ENCODE measurements at regions not wholly inside any gene's neighbourhood (a gene's known extent, or its start where the extent isn't known, plus 50 kb on each side); places are given as distances from the start of the nearest gene placed in this dataset.

GRCh38 chr2:58669998-58670397, 428.9 kb upstream of the FANCL start:
- no peak for DNase-seq (ENCODE audit: low read depth in 2 of 2)

DNA sequence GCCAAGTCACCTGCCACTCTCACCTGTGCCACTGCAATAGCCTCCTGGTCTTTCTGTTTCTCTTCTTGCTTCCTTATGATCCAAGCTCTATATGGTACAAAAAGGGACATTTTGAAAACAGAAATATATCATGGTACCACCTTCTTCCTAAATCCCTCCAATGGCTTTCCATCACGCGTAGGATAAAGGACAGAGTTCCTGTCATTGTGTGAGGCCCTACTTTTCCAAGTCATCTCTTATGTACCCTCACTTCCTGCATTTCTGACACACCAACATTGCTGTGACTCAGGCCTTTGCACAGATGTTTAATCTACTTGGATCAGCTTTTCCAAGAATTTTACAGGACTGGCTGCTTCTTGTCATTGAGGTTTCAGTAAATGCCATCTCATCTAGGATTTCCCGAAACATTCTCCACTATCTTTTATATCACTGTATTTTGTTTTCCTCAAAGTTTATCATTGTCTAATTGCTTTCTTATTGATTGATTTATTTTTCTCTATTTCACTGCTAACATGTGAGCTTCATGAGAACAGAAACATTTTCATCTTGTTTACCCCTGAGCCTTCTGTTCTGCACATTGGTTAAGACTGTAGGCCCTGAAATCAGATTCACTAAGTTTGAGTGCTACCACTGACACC, 426.1 kb upstream of the FANCL start:
- no peak for DNase-seq (ENCODE audit: low read depth in 2 of 2)

- DNase-seq (ENCODE audit: low read depth in 2 of 2): no peak
Observed at GRCh38 chr2:58666323-58666970, 425.3 kb upstream of the FANCL start.

GRCh38 chr2:58665154-58665553, 424.0 kb upstream of the FANCL start:
- DNase-seq (ENCODE audit: low read depth in 2 of 2): no peak

DNA sequence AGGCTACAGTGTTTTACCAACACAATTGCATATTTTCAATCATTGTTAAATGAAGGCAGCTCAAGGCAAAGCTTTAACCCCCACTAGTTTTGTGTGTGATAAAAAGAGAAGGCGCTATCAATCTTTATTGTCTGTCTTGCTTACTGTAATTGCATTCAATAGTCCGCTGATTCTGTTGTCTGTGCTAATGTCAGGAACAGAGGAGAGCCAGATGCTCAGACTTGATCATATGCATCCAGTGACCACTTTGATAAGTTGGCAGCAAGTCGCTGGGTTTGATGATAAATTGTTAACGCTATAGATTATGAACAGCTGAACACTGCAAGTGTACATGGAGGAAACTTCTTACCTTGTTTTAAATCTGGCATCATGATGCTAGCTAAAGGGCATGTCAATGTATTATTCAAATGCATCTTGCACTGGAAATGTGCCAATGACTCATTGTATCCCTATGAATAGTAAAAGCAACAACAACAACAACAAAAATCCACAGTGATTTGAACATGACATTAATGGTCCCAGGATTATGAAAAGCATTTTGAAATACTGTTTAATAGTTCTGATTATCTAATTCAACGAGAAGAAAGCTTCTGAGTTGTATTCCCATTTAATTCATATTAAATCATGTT, 423.5 kb upstream of the FANCL start:
- no peak for DNase-seq (ENCODE audit: low read depth in 2 of 2)

DNA sequence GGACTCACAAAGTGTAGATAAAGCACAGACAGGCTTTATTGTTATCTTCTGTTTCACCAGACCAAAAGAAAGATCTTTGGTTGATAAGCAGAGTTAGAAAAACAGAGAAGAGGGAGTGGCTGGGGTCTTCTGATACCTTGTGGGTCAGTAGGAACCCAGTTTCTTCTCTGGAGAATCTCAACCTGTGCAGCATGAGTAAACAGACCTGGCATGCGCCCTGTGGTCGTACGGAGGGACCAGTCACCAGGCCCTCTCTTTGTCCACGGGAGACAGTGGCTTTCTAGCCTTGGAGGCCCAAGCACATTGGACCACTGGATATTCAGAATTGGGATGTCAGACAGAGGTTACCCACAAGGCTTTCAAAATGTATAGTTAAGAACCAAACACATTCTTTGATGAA, 418.9 kb upstream of the FANCL start:
- DNase-seq (ENCODE audit: low read depth in 2 of 2): no peak

- no peak for DNase-seq (ENCODE audit: low read depth in 2 of 2)
Observed at GRCh38 chr2:58655152-58655551, 414.0 kb upstream of the FANCL start.

DNA sequence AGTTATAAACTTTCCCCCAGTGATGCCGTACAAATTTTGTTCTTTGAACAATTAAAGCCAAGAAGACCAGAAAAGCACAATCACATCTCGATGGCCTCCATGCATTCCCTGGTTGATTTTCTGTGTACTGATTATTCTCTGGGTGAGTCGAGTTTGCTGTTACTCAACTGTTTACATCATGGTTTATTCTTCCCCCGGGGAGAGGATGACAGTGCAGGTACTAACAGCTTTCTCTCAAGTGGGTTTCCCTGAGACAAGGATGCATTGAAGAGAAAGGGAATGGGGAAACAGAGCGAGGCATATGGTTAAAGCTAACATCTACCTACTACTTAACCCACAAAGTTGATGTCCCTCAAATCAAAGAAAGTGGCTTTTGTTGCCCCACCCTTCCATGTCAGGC, 410.8 kb upstream of the FANCL start:
- no peak for DNase-seq (ENCODE audit: low read depth in 2 of 2)

- no peak for DNase-seq (ENCODE audit: low read depth in 2 of 2)
Observed at GRCh38 chr2:58650781-58651180, 409.7 kb upstream of the FANCL start.

GRCh38 chr2:58649756-58650155, 408.6 kb upstream of the FANCL start:
- no peak for DNase-seq (ENCODE audit: low read depth in 2 of 2)

DNA sequence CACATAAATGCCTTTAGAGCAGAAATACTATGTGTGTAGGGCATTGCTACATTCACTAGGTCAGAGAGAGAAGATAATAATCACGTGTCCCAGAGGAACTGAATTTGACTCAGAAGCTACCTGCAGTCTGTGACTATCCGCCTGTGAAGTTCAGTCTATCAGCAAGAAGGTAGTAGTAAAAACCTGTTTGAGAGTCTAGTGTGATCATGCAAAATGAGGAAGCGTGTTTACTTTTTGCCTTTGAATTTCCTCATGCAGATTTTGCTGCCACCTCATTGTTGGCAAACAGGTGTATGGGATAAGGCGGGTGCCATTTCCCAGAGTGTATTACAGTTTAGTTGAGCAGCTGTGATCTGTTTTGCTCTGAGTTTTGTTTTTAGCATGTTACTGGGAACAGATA, 403.9 kb upstream of the FANCL start:
- DNase-seq (ENCODE audit: low read depth in 2 of 2): no peak

DNA sequence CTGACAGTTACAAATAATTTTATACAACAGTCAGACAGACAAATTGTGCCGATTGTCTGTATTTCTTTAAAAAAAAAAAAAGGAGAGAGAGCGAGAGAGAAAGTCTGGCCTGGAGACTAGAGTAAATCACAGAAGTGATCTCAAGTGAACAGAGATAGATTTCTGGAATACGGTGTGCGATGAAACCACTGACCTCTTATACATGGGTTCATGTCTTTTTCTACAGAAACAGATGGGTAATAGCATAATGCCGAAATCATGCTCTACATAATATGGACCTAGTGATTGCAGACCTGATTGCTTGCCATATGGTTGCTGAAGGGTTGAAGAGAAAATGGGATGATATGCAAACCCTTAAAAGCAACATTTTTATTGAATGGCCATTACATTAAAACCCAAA, 403.3 kb upstream of the FANCL start:
- DNase-seq (ENCODE audit: low read depth in 2 of 2): no peak

DNA sequence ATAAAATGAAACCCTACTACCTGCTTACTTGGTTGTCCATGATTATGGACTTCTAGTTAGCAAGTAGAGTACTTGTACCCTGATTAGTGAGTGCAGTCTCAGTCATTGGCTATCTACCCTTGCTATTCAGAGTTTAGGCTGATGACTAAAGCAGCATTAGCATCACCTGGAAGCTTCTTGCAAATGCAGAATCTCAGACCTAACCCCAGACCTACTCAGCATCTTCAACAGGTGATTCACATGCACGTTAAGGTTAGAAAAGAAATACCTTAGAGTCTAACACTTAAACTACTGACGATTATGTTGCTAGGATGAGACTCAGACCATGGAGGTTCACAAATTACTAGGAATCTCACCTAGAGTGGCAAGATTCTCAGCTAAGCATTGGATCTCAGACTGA, 399.9 kb upstream of the FANCL start:
- DNase-seq (ENCODE audit: low read depth in 2 of 2): no peak

DNA sequence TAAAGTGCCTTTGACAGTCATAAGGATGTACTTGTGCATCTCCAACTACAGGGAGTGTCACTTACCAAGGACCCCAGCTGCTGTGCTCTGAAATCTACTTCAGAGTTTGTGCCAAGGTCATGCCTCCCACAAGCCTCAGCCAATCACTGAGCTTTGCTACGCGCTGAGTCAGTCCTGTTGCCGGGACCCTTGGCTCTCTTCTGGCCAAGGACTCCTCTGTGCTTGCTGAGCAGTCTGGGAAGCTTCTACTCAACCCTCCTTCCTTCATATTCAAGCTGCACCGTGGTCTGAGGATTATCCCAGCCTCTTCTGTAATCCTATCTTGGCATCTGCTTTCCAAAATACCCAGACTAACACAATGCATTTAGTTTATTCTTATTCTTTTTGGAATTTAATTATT, 398.9 kb upstream of the FANCL start:
- no peak for DNase-seq (ENCODE audit: low read depth in 2 of 2)

GRCh38 chr2:58638256-58638805, 397.2 kb upstream of the FANCL start:
- no peak for DNase-seq (ENCODE audit: low read depth in 2 of 2)

DNA sequence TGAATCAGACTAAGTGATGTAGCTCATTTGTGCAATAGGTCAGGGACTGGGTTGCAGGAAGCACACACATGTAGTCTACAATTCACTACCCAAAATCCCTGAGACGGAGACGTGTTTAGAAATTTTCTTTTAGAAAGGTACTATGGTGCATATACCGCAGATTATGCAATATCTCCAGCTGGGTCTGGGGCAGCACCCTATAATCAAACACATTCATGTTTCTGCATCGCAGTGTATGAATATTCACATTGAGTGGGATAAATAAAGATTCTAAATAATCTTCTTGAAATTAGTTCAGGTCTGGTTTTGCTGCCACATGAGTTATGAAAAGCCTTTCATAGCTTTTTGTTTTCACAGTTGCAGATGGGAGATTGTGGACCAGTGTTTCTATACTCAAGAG, 395.7 kb upstream of the FANCL start:
- no peak for DNase-seq (ENCODE audit: low read depth in 2 of 2)

DNA sequence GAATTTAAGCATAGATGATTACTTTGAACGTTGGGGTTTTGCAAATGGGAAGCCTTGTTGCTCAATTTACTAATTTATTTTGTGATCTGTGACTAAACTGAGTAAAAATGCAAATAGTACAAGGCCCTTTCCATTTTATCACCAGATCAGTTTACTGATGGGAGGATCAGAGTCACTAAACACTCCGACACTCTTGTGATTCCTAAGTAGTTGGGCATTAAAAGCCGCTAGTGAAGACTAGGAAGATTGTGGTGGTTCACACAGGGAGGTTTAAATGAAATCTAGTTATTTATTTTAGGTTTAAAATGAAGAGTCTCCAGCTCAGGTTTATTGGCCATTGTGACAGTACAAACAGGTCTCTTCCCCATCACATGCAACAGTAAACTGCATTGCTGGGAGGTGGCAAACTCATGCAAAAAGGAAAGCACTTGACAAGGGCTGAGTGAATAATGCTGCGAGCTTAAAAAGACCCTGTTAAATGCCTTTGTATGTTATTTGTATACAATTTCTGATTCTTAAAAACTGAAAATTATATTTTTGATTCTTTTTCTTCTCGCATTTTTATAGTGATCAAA, 394.8 kb upstream of the FANCL start:
- DNase-seq (ENCODE audit: low read depth in 2 of 2): no peak

DNA sequence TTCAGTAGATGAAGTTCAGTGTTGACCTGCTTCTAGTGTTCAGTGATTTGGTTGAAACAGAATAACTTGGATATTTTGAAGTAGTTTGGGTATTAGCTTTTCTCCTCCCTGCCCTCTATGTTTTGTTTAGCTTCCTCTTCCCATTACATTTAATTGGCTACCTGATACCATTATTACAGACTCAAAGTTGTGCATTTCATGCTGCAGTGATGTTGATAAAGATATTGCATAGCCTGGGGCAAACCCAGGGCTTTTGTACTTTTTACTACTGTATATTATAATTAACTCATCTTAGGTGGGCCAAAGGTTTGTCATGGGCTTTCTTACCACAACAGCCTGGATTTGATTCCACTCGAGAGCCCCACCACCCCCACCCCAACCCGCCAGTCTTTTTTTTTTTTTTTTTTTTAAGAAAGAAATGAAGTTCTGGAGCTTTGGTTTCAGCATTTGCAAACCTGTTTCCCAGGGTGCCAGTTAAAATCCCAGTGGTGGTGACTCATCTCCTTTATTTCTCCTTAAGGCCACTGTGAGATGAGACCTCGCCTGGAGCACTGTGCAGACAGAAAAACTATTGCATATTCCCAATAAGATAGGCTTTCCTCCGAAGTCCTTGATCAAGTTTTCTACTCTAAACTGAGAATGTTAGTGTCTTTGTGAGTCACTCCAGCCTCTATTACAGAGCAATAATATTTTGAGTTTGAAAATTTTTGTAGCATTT, 393.7 kb upstream of the FANCL start:
- DNase-seq (ENCODE audit: low read depth in 2 of 2): no peak

DNA sequence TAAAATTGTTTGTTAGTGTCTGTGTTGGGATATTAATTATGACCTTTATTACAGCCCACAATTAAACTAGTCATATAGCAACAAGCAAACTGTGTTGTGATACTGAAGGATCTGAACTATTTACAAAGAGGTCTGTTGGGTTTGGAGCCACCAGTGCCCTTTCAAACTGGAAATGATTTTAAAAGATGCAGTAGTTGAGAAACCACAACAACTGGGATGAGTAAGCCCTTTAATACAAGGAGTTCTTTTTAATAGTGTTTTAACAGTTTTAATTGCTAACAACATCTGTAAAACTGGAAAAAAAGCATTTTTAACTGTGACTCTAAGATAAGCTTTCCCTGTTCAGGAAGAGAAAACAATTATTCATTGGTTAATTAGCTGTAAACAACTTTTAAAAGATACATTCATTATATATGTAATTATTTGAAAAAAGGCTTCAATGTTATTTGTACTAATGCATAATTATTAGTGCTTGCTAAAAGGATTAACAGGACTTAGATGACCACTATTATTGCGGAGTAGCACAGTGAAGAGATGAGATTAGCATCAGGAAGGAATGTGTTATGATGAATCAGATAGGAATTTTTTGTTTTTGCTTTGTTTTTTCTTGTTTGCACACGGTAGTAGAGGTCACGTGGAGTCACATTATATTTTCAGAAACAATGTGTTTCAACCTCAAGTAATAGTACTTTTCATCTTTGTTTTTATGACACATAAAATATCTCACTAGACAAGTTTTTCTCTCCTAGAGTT, 392.7 kb upstream of the FANCL start:
- DNase-seq (ENCODE audit: low read depth in 2 of 2): no peak

GRCh38 chr2:58631986-58632385, 390.9 kb upstream of the FANCL start:
- no peak for DNase-seq (ENCODE audit: low read depth in 2 of 2)

GRCh38 chr2:58629545-58630119, 388.5 kb upstream of the FANCL start:
- DNase-seq (ENCODE audit: low read depth in 2 of 2): no peak

Data from stimulated activated CD8-positive, alpha-beta memory T cell treated with anti-CD3 and anti-CD28 coated beads, Interleukin-15, amount 100 ng/mL, for 4 hours (primary cell).